ENCODE measurements at regions not wholly inside any gene's neighbourhood (a gene's known extent, or its start where the extent isn't known, plus 50 kb on each side); places are given as distances from the start of the nearest gene placed in this dataset.

GRCh38 chr2:162928356-162928755 is 89.8 kb upstream of the KCNH7 start:
- TF ChIP-seq EZH2 (IDR thresholded peaks at IDR 0.05; ENCODE audit: borderline replicate concordance, insufficient read depth, low read depth, low read length, poor library complexity, severe bottlenecking), result no peak
- no peak for TF ChIP-seq CTCF (IDR thresholded peaks at IDR 0.05)
